NCI-H1417 (cell line): ENCODE measurements at regions not wholly inside any gene's neighbourhood (a gene's known extent, or its start where the extent isn't known, plus 50 kb on each side); places are given as distances from the start of the nearest gene placed in this dataset.

Source experiments
- DNase-seq, 3 experiments: peaks; one replicate each; lab custom pipeline; 2025; lab: John Stamatoyannopoulos, UW

DNA sequence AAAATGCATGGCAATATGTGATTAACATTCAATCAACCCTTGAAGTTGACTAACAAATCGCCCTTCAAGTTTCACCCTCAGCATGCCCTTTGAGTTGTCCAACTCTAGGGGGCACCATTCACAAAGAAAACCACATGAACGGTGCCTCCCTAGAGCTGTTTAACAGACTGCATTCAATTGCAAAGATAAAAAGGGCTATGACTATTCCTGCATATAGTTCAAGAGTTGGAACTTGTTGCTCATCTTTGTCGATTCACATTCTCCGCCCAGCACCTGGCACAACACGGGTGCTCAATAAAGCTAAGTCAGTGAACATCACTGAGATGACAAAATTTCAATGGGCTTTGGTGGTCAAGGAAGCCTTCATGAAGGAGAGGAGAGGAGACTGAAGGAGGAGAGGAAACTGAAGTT lies 69.6 kb upstream of the SLC30A5 start:
- DNase-seq, result peak; percentile 29 to 76 (median 67)

DNA sequence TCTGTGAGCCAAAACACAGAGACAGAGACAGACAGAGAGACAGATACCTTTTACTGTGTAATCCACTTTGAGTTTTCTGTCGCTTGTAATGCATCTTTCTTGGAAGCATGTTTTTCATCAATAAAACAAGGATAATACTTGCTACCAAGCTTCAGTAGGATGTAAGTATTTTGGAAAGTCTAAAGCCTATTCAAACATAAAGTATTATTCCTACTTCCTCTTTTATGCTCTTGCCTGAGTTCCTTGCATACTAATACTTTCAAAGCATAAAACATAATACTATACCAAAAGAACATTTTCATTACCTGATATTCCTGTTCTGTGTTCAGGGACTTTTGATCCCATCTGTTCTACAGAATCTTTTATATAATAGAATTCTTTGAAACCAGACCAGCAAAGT lies 64.5 kb upstream of the SLC30A5 start:
- no peak for DNase-seq

DNA sequence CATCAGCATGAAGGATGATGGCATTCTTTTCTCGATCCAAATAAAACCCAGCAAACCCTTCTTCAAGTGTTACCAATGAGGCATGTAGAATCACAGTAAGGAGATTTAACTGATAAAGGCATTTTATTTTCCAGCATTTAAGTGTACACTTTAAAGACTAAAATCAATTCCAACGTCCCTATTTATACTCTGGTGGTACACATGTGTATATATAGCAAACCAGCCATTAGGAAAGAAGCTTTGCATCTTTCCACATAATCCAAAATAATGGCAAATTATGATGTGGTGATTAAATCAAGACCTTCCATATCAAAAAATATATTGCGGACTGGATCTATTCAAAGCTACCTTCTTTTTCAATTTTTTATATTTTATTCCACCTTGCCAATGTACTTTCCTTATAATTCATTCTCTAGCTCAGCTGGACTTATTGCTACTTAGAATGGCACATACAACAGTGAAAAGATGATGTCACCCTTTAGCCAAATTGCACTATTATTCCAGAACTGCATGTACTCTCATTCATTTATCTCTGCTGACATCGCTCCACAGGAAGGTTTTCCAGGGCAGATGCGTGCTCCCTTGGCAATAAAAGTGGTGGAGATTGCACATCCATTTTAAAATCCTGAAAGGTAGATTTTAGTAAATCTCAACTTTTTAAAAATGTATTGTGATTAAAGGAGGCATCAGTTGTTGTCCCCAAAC lies 63.3 kb upstream of the SLC30A5 start:
- peak in 2 of 3 experiments; percentile 10 to 47 for DNase-seq

DNA sequence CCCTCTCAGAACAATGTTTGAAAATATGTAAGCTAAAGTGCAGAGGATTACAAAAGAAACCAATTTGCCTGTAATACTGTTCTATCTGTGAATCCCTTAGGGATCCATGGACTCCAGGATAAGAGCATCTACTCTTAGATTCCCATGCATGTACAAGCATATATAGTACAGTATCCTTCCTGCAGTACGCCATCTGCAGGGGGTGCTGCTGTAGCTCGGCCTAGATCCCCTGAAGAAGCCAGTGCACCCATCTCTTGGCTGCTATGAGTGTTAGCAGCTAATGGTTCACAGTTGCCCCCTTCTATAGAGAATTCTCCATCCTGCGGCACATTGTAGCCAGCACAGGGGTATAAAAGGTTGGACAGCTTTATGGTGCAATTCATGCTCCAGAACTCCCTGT lies 61.8 kb upstream of the SLC30A5 start:
- no peak for DNase-seq

- no peak for DNase-seq
Observed at GRCh38 chr5:69033690-69034089, 60.1 kb upstream of the SLC30A5 start.

DNA sequence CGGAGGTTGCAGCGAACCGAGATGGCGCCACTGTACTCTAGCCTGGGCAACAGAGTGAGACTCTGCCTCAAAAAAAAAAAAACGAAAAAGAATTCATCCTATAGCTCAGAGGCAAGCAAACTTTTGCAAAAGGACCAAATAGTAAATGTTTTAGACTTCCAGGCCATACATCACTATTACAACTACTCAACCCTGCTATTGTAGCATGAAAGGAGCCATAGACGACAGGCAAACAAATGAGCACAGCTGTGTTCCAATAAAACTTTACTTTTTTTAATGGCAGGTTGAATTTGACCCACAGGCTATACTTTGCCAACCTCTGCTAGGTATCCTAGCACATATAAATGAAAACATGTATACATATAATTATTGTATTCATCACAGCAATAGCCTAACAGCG lies 58.9 kb upstream of the SLC30A5 start:
- peak in 1 of 3 experiments; percentile 70 for DNase-seq

DNA sequence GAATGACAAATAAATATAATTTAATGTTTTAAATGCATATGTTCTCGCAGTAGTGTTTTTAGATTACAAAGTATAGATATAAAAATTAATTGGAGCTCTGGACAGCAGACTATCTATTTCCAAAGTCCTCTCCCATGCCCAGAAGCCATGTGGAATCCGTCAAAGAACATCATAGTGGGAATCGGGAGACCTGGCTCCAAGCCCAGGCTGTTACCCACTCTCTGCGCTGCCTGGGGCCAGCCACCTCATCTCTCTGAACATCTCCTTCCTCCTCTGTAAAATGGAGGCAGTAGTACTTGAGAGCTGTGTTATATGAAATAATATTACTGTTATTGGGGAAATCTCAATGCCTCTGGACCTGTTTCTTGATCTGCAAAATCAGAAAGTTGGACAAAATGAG lies 58.1 kb upstream of the SLC30A5 start:
- peak in 1 of 3 experiments; percentile 33 for DNase-seq

GRCh38 chr5:69038539-69038938 lies 55.3 kb upstream of the SLC30A5 start:
- DNase-seq, result no peak

- DNase-seq, result no peak
Observed at GRCh38 chr5:69039829-69040228, 54.0 kb upstream of the SLC30A5 start.

DNA sequence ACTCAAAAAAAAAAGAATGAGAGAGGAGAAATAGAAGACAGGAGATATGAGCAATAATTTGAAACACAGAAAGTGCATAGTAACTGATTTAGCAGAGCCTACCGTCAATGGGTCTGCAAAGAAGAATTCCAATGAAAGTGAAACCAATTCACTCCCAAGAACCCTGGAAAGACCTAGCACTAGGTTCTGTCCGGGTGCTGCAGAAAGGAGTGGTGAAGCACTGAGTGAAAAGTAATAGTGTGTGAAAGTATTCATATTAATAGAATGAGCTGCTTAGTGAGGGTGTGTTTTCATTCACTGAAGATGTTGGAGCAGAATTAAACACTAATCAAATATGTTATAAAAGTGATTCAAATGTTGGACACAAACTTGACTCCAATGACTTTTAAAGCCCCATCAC lies 51.3 kb upstream of the SLC30A5 start:
- no peak for DNase-seq

DNA sequence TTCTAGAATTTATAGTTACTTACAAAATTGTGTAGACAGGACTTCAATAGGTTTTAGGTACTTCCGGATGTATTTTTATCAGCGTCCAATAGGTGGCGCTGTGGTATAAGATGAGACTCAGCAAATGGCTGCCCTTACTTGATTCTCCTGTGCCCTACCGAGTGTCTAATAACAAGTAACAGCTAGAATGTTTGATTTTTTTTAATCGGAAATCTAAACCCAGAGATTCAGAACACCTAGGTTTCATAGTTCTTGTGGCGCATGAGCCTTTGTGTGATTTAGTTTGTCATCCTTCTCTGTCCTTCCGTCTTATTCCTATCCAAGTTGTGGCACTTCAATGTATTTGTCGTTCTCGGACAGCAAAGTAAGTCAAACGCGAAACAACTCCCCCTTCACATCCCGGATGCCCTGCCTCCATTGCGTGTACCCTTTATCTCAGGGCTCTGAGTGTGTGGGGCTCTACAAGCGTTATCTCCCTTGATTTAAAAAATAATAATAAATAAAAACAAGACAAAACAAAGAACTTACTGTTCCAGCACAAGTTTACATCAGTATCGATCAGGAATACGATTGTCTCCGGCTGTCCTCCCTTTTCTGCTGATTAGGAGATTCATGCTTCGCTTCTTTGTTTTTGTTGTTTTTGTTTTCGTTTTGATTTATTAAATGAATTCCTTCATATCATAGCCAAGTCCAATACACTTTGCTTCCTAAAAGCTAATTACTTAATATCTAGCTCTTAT lies 50.7 kb upstream of the SLC30A5 start:
- peak; percentile 77 to 92 (median 87) for DNase-seq

DNA sequence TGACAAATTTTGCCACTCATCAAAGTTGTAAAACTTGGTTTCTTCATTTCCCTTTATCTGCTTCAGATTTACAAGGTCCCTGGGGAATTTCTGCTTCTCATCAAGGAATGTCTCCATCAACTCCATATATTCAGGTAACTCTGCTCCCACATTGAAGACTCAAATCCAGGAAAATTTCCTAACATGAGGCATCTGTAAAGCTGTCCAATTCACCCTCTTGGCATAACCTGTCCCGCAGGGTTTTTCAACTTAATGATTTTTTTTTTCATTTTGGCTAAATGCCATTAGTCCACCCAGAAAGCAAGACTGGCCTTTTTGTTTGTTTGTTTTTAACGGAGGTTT lies 50.2 kb upstream of the SLC30A5 start:
- DNase-seq, result peak in 1 of 3 experiments; percentile 45
